IgD-negative memory B cell (primary cell): ENCODE measurements at regions not wholly inside any gene's neighbourhood (a gene's known extent, or its start where the extent isn't known, plus 50 kb on each side); places are given as distances from the start of the nearest gene placed in this dataset.

Experiments
- H3K27ac Mint-ChIP-seq, 3 donors: one replicate each; pipeline ENCODE4 v1.8.0; 2020 to 2022; ENCODE audit warnings: mild to moderate bottlenecking in 3 of 3, mixed read lengths in 3 of 3, moderate library complexity in 1 of 3
- H3K27me3 Mint-ChIP-seq: one replicate; pipeline ENCODE4 v1.8.0; 2021; ENCODE audit warnings: mixed read lengths
- H3K36me3 Mint-ChIP-seq: one replicate; pipeline ENCODE4 v1.8.0; 2020; ENCODE audit warnings: mild to moderate bottlenecking, mixed read lengths
- H3K4me1 Mint-ChIP-seq, 3 donors: one replicate each; pipeline ENCODE4 v1.8.0; 2020 to 2022; ENCODE audit warnings: mixed read lengths in 3 of 3, mild to moderate bottlenecking in 1 of 3
- H3K4me3 Mint-ChIP-seq, 4 donors: one replicate each; pipeline ENCODE4 v1.8.0; 2020 to 2022; ENCODE audit warnings: mild to moderate bottlenecking in 4 of 4, mixed read lengths in 4 of 4, moderate library complexity in 3 of 4
- H3K9me3 Mint-ChIP-seq, 3 donors: one replicate each; pipeline ENCODE4 v1.8.0; 2020 to 2021; ENCODE audit warnings: mixed read lengths in 3 of 3, mild to moderate bottlenecking in 1 of 3

DNA sequence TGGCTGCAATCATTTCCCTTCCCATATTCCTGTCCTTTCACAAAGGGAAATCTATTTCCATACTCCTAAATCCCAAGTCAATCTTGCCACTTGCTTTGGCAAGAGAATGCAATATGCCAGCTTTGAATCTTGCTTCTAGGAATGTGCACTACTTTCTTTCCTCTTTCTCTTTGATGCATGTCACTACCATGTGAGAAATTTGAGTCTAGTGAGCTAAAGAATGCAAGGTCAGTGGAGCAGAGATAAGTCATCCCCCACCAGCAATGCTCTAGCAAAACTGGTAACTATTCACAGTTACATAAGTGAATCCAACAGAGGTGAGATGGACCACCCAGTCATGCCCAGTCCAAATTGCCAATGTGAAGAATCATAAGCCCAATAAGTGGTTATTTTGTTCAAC lies 910.4 kb downstream of the RAB28 start:
- H3K4me1 Mint-ChIP-seq, result peaks cover 0 to 1% (median 0%) of the 10 kb centered on the region in 3 donors
- H3K27ac Mint-ChIP-seq, result no peak overlapping the region
- H3K36me3 Mint-ChIP-seq, result no peaks in the 10 kb centered on the region
- H3K9me3 Mint-ChIP-seq, result peaks cover 0 to 4% (median 0%) of the 10 kb centered on the region in 3 donors
- H3K27me3 Mint-ChIP-seq, result peaks cover 2% of the 10 kb centered on the region
- H3K4me3 Mint-ChIP-seq, result no peak overlapping the region

- Mint-ChIP-seq H3K4me3 (no peak overlapping the region), H3K27me3 (no peaks in the 10 kb centered on the region), H3K9me3 (no peaks in the 10 kb centered on the region), H3K4me1 (no peaks in the 10 kb centered on the region), H3K36me3 (no peaks in the 10 kb centered on the region), H3K27ac (no peak overlapping the region)
Observed at GRCh38 chr4:12562476-12563140, 921.5 kb downstream of the RAB28 start.

- Mint-ChIP-seq H3K27me3 (no peaks in the 10 kb centered on the region), H3K36me3 (no peaks in the 10 kb centered on the region), H3K27ac (no peak overlapping the region), H3K4me3 (no peak overlapping the region), H3K4me1 (no peaks in the 10 kb centered on the region), H3K9me3 (no peaks in the 10 kb centered on the region)
Observed at GRCh38 chr4:12562021-12562420, 922.1 kb downstream of the RAB28 start.

DNA sequence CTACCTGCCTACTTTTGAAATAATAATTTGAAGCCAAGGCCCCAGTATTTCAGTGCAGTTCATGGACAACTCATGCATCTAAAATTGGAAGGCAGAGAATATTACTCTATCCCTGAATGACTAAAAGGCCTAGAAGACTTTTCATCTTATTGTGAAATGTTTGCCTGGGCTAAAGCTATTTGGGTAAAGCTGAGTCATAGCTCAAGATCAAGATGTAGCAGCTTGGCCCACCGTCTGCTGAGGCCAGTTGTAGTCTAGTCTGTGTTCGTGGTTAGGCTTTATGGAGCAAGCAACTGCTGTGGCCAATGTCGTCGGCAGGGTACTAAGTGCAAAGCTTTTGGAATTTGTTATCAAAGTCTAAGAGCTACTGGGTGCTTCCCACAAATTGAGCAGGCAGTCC lies 929.1 kb downstream of the RAB28 start:
- Mint-ChIP-seq H3K27me3 (no peaks in the 10 kb centered on the region), H3K9me3 (peaks cover 5 to 10% (median 9%) of the 10 kb centered on the region in 3 donors), H3K36me3 (no peaks in the 10 kb centered on the region), H3K4me3 (no peak overlapping the region), H3K4me1 (no peaks in the 10 kb centered on the region), H3K27ac (no peak overlapping the region)

DNA sequence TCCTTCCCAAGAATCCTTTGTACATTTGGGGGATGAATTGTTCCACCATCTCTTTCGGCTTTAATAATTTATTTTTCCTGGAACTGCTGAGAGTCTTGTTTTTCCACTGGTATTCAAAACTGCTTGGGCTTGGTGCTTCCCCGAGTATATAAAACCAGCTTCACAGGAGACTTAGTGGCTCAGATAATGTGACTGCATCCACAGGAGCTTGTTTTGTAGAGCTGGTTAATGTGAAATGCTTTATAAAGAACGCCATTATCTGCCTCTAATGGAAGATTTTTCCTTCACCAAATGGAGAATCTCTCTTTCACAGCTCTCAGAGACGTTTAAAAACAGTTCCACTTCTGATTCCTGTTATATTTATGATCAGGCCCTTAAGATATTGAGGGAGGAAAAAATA lies 935.5 kb downstream of the RAB28 start:
- Mint-ChIP-seq H3K36me3 (no peaks in the 10 kb centered on the region), H3K4me1 (no peaks in the 10 kb centered on the region), H3K9me3 (peaks cover 0 to 12% (median 10%) of the 10 kb centered on the region in 3 donors), H3K27me3 (no peaks in the 10 kb centered on the region), H3K4me3 (no peak overlapping the region), H3K27ac (no peak overlapping the region)

GRCh38 chr4:12545812-12546211 lies 938.3 kb downstream of the RAB28 start:
- H3K4me3 Mint-ChIP-seq, result no peak overlapping the region
- no peaks in the 10 kb centered on the region for H3K4me1 Mint-ChIP-seq
- peaks cover 0 to 3% (median 0%) of the 10 kb centered on the region in 3 donors for H3K9me3 Mint-ChIP-seq
- H3K36me3 Mint-ChIP-seq, result no peaks in the 10 kb centered on the region
- no peaks in the 10 kb centered on the region for H3K27me3 Mint-ChIP-seq
- no peak overlapping the region for H3K27ac Mint-ChIP-seq

DNA sequence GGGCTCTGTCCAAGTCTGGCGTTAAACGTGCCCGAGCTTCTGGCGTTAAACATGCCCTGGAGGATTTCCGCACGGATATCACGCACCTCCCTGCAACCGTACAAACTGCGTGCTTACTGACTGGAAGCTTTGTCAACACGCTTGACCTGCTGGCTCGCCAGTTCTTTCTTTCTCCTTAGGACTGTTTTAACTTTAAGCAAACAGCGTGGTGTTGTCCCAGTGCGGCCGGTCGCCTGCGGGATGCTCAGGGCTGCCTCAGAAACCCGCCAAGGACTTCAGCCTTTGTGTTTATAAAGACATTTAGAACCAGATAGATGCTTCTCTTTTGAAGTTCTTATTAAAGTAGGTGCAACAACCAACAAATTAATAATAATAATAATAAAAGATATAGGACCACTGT lies 946.0 kb downstream of the RAB28 start:
- Mint-ChIP-seq H3K4me1 (no peaks in the 10 kb centered on the region), H3K27me3 (no peaks in the 10 kb centered on the region), H3K4me3 (no peak overlapping the region), H3K27ac (no peak overlapping the region), H3K36me3 (no peaks in the 10 kb centered on the region), H3K9me3 (peaks cover 0 to 2% (median 0%) of the 10 kb centered on the region in 3 donors)

- no peaks in the 10 kb centered on the region for H3K27me3 Mint-ChIP-seq
Observed at GRCh38 chr4:12534684-12535083, 949.5 kb downstream of the RAB28 start.

DNA sequence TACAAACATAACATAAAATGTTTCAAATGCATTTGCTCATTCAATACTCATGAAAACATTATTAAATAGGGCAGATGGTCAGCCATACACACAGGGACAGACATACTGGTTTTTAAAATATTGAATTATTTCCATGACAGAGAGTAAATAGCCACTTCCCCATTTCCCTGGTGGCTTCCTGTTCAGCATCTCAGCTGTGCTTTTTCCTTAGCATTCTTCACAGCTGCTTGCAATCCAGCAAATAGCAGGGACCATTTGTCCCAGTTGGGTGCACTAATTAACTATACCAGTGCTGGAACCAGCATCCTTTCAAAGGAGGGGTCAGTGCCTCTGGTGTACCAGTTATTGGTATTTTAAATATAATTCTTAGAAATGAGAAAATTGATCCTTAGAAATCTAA lies 964.7 kb downstream of the RAB28 start:
- Mint-ChIP-seq H3K27me3 (no peaks in the 10 kb centered on the region), H3K9me3 (peaks cover 0 to 7% (median 3%) of the 10 kb centered on the region in 3 donors), H3K4me1 (no peaks in the 10 kb centered on the region), H3K4me3 (no peak overlapping the region), H3K27ac (no peak overlapping the region), H3K36me3 (no peaks in the 10 kb centered on the region)

More at GRCh38 chr4:12534684-12535083, 949.5 kb downstream of the RAB28 start:
- Mint-ChIP-seq H3K27ac (no peak overlapping the region), H3K4me1 (no peaks in the 10 kb centered on the region), H3K36me3 (no peaks in the 10 kb centered on the region), H3K4me3 (no peak overlapping the region), H3K9me3 (peaks cover 0 to 2% (median 0%) of the 10 kb centered on the region in 3 donors)

- no peak overlapping the region for H3K4me3 Mint-ChIP-seq
- H3K27me3 Mint-ChIP-seq, result no peaks in the 10 kb centered on the region
- no peak overlapping the region for H3K27ac Mint-ChIP-seq
- no peaks in the 10 kb centered on the region for H3K4me1 Mint-ChIP-seq
- peaks cover 0 to 9% (median 5%) of the 10 kb centered on the region in 3 donors for H3K9me3 Mint-ChIP-seq
- no peaks in the 10 kb centered on the region for H3K36me3 Mint-ChIP-seq
Observed at GRCh38 chr4:12507868-12508481, 976.2 kb downstream of the RAB28 start.

- Mint-ChIP-seq H3K4me3 (no peak overlapping the region), H3K4me1 (no peaks in the 10 kb centered on the region), H3K27ac (no peak overlapping the region), H3K9me3 (peaks cover 0 to 9% (median 3%) of the 10 kb centered on the region in 3 donors), H3K36me3 (no peaks in the 10 kb centered on the region), H3K27me3 (no peaks in the 10 kb centered on the region)
Observed at GRCh38 chr4:12500409-12500808, 983.7 kb downstream of the RAB28 start.

- H3K36me3 Mint-ChIP-seq, result no peaks in the 10 kb centered on the region
- no peak overlapping the region for H3K27ac Mint-ChIP-seq
Observed at GRCh38 chr4:12499693-12500092, 984.4 kb downstream of the RAB28 start.

GRCh38 chr4:12495211-12495610 lies 988.9 kb downstream of the RAB28 start:
- Mint-ChIP-seq H3K36me3 (no peaks in the 10 kb centered on the region), H3K4me1 (no peaks in the 10 kb centered on the region), H3K4me3 (no peak overlapping the region), H3K27me3 (no peaks in the 10 kb centered on the region), H3K27ac (no peak overlapping the region), H3K9me3 (peaks cover 2 to 4% (median 2%) of the 10 kb centered on the region in 3 donors)

More at GRCh38 chr4:12499693-12500092, 984.4 kb downstream of the RAB28 start:
- Mint-ChIP-seq H3K27me3 (no peaks in the 10 kb centered on the region), H3K4me3 (no peak overlapping the region), H3K4me1 (no peaks in the 10 kb centered on the region), H3K9me3 (peaks cover 0 to 6% (median 3%) of the 10 kb centered on the region in 3 donors)

DNA sequence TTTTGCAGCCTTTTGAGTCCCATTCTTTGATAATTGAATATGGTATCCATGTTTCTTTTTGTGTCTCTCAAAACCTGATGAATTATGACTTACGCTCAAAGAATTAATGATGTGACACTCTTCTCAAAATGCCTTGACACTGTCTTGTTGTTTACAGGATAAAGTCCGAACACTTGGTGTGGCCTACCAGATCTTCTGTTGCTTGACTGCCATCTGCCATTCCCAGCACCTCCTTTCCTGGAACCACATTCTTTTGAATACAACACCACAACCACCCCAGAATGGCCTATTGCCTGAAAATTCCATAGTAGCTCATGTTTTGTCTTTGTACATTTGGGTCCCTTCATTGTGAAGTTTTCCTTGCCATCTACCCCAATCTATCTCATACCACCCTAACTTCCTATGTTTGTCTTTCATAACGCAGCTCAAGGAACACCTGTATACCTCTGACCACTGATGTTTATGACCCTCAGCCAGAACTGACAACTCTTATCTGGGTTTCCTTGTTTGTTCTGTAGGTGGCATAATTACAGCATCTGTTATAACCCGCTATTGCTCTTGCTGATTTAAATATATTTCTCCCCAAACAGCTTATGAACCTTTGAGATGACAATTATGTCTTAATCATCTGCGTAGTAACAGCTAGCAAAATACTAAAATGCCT lies 991.3 kb downstream of the RAB28 start:
- H3K4me3 Mint-ChIP-seq, result no peak overlapping the region
- no peaks in the 10 kb centered on the region for H3K4me1 Mint-ChIP-seq
- H3K9me3 Mint-ChIP-seq, result peaks cover 3 to 6% (median 4%) of the 10 kb centered on the region in 3 donors
- no peaks in the 10 kb centered on the region for H3K27me3 Mint-ChIP-seq
- H3K27ac Mint-ChIP-seq, result no peak overlapping the region
- H3K36me3 Mint-ChIP-seq, result no peaks in the 10 kb centered on the region

DNA sequence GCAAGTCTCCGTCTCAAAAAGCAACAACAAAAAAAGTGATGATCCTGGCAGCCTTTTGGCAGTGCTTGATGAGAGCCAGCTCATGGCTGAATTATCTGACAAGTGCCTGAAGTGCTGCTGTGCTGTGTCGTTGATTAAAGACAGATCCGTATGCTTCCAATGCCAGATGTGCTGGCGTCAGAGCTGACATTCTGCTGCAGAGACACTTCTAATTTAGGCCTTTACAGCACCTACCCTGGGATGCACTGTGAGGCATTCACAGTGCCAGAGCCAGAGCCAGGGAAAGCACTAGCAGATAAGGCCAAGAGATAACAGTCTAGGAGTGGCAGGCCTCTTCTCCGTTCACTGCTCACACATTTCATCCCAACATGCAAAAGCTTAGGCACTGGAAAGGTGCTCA lies 995.5 kb downstream of the RAB28 start:
- Mint-ChIP-seq H3K9me3 (peaks cover 1 to 7% (median 6%) of the 10 kb centered on the region in 3 donors), H3K36me3 (no peaks in the 10 kb centered on the region), H3K27me3 (no peaks in the 10 kb centered on the region), H3K4me3 (no peak overlapping the region), H3K4me1 (no peaks in the 10 kb centered on the region), H3K27ac (no peak overlapping the region)
